PC-3 (cell line): ENCODE measurements at regions not wholly inside any gene's neighbourhood (a gene's known extent, or its start where the extent isn't known, plus 50 kb on each side); places are given as distances from the start of the nearest gene placed in this dataset.
"Not testable (repeated sequence)": the region's sequence is repeated elsewhere in the genome, so short reads cannot be mapped to it uniquely, and the experiment has no call there.

Experiments used
- ATAC-seq: fragments of 200-7000 bp; cut with Tn5 transposase; 2 replicates; pipeline ENCODE4 v1.9.1; 2020; ENCODE audit warnings: mild to moderate bottlenecking, moderate library complexity
- BruUV-seq: library from RNA; stranded (reverse); fragments of 400-500 nt; replicated peaks from 2 replicates; lab custom pipeline; 2021; lab: Mats Ljungman, UMichigan
- CTCF ChIA-PET: fragments of 300-600 bp; sonication (Branson Sonifier 250); formaldehyde crosslinking; loops from one replicate; lab custom pipeline; 2022; ENCODE audit warnings: antibody characterized with exemption; lab: Charles Lee
- POLR2A ChIA-PET: fragments of 300-600 bp; sonication (Branson Sonifier 250); formaldehyde crosslinking; loops from one replicate; lab custom pipeline; 2022; ENCODE audit warnings: antibody characterized with exemption; ENCODE audit not compliant: unreplicated experiment; lab: Charles Lee
- DNase-seq: peaks from one replicate; pipeline ENCODE4 v3.0.0-alpha.2; 2015
- H2AFZ ChIP-seq: fragments of 300-600 bp; sonication (generic); 2 replicates; pipeline ENCODE4 v1.6.0; 2016; ENCODE audit warnings: antibody characterized with exemption, low read length
- H3F3A ChIP-seq: fragments of 300-600 bp; sonication (generic); one replicate; pipeline ENCODE4 v1.6.0; 2017; ENCODE audit warnings: antibody characterized with exemption, low read length, control low read depth, mild to moderate bottlenecking; ENCODE audit not compliant: unreplicated experiment
- H3K27ac ChIP-seq: fragments of 300-600 bp; sonication (generic); 2 replicates; pipeline ENCODE4 v1.5.1; 2016; ENCODE audit warnings: mild to moderate bottlenecking, low read length
- H3K27me3 ChIP-seq: fragments of 300-600 bp; sonication (generic); 2 replicates; pipeline ENCODE4 v1.6.1; 2016; ENCODE audit warnings: low read length, mixed read lengths
- H3K36me3 ChIP-seq: fragments of 300-600 bp; sonication (generic); 2 replicates; pipeline ENCODE4 v1.6.1; 2016; ENCODE audit warnings: low read depth, mixed run types, low read length, mixed read lengths
- H3K4me1 ChIP-seq: fragments of 300-600 bp; sonication (generic); 2 replicates; pipeline ENCODE4 v1.5.1; 2016; ENCODE audit warnings: low read length; ENCODE audit not compliant: insufficient read depth
- H3K4me2 ChIP-seq: fragments of 300-600 bp; sonication (generic); 2 replicates; pipeline ENCODE4 v1.6.0; 2016; ENCODE audit warnings: low read length
- H3K4me3 ChIP-seq: fragments of 300-600 bp; sonication (generic); 2 replicates; pipeline ENCODE4 v1.5.1; 2016; ENCODE audit warnings: mild to moderate bottlenecking, low read length, mixed read lengths
- H3K79me2 ChIP-seq: fragments of 300-600 bp; sonication (generic); 2 replicates; pipeline ENCODE4 v1.6.1; 2017; ENCODE audit warnings: low read length, mixed read lengths
- H3K9ac ChIP-seq: fragments of 300-600 bp; sonication (generic); 2 replicates; pipeline ENCODE4 v1.6.0; 2016; ENCODE audit warnings: mild to moderate bottlenecking, low read length
- H3K9me2 ChIP-seq: fragments of 300-600 bp; sonication (generic); replicated peaks from 2 replicates; pipeline ENCODE4 v1.6.1; 2016; ENCODE audit warnings: mixed run types, low read length, mixed read lengths
- H3K9me3 ChIP-seq: fragments of 300-600 bp; sonication (generic); 2 replicates; pipeline ENCODE4 v1.6.1; 2016; ENCODE audit warnings: low read length, mixed read lengths
- H4K20me1 ChIP-seq: fragments of 300-600 bp; sonication (generic); 2 replicates; pipeline ENCODE4 v1.6.1; 2016; ENCODE audit warnings: low read length, mixed read lengths
- EZH2 ChIP-seq: fragments of 300-600 bp; sonication (generic); IDR thresholded peaks from one replicate; pipeline ENCODE4 v1.6.1; 2017; ENCODE audit warnings: antibody characterized with exemption, mild to moderate bottlenecking, low read length; ENCODE audit not compliant: unreplicated experiment
- EZH2phosphoT487 ChIP-seq: fragments of 300-600 bp; sonication (generic); IDR thresholded peaks from 2 replicates; pipeline ENCODE4 v1.6.1; 2018; ENCODE audit warnings: mild to moderate bottlenecking, antibody characterized with exemption, low read length, borderline replicate concordance
- intact Hi-C: fragments of 100-400 bp; cut with micrococcal nuclease; formaldehyde crosslinking; loops from 2 replicates; pipeline ENCODE4 v1.9.0; 2023
- TF ChIP-seq, protein P1 (sequence below): fragments of 300-600 bp; sonication (generic); conservative IDR thresholded peaks from 2 replicates; pipeline ENCODE4 v1.5.1; 2017; ENCODE audit warnings: antibody characterized with exemption, low read depth, mild to moderate bottlenecking, low read length

DNA sequence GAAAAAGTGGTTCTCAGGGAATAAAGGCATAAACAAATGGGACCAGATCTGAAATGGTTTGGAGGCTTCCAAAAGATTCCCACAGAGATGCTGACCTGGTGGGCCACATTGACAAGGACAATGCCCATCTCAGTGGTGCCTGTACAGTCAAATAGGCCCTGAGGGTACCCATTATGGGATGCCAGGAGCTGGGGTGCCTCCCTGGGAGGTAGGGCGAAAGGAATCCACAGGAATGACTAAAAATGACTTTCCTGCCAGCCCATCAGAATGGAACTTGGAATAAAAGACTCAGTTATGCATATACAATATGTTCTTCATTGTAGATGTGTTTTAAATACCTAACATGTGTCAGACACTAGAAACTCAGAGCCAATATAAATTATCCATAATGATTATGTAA is 248.5 kb downstream of the RNF144A start:
- no TSS peak for BruUV-seq
- no peaks in the 10 kb centered on the region for H3K36me3 ChIP-seq
- no peaks in the 10 kb centered on the region for H3K79me2 ChIP-seq
- H3F3A ChIP-seq: no peaks in the 10 kb centered on the region
- H3K27ac ChIP-seq: no peak overlapping the region
- H3K9me3 ChIP-seq: no peaks in the 10 kb centered on the region
- POLR2A ChIA-PET: no interaction called here
- DNase-seq (peak; percentile 31), ATAC-seq (no peak)
- no peaks in the 10 kb centered on the region; the same call in 1 of the 2 replicates for H3K4me1 ChIP-seq
- intact Hi-C loops: no loop called here
- no peak overlapping the region for H3K9ac ChIP-seq
- no peak overlapping the region for H3K4me2 ChIP-seq
- H2AFZ ChIP-seq: no peak overlapping the region
- H3K4me3 ChIP-seq: no peak overlapping the region
- no peaks in the 10 kb centered on the region for H3K27me3 ChIP-seq
- TF ChIP-seq, protein P1, sequence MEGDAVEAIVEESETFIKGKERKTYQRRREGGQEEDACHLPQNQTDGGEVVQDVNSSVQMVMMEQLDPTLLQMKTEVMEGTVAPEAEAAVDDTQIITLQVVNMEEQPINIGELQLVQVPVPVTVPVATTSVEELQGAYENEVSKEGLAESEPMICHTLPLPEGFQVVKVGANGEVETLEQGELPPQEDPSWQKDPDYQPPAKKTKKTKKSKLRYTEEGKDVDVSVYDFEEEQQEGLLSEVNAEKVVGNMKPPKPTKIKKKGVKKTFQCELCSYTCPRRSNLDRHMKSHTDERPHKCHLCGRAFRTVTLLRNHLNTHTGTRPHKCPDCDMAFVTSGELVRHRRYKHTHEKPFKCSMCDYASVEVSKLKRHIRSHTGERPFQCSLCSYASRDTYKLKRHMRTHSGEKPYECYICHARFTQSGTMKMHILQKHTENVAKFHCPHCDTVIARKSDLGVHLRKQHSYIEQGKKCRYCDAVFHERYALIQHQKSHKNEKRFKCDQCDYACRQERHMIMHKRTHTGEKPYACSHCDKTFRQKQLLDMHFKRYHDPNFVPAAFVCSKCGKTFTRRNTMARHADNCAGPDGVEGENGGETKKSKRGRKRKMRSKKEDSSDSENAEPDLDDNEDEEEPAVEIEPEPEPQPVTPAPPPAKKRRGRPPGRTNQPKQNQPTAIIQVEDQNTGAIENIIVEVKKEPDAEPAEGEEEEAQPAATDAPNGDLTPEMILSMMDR: no peak
- no peak for TF ChIP-seq EZH2
- no peak for TF ChIP-seq EZH2phosphoT487
- CTCF ChIA-PET: no interaction called here
- no peaks in the 10 kb centered on the region for H4K20me1 ChIP-seq
- no peaks in the 10 kb centered on the region for H3K9me2 ChIP-seq

DNA sequence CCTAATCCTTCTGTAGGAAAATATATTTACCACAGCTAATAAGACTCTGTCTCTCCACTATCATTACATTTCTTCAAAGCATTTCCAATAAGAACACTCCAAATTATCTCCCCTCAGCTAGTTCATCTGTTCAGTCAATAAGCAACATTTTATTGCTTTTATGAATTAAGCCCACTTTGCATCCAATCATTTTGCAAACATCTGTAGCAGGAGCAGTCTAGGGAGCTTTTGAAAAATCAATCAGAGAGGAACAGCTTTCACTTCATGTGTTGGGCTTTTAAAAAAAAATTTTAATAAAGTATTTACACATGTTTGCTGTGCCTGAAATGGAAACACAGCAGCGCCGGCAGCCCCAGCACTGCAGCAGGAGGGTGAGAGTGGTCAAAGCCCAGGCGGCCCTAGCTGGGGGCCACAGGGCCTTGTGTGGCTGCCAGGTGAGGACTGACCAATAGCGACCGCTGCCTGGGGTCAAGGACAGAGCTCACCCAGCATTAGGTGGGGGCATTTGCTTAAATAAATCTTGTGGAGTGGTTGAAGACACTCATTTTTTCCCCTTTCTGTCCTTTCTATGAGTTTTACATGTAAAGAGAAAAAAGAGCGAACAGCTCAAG is 250.7 kb downstream of the RNF144A start:
- Histone ChIP-seq H3K4me1 (no peaks in the 10 kb centered on the region; the same call in 1 of the 2 replicates), H3K4me3 (no peak overlapping the region), H3K9me3 (no peaks in the 10 kb centered on the region), H3K36me3 (no peaks in the 10 kb centered on the region), H2AFZ (no peak overlapping the region), H3K4me2 (no peak overlapping the region), H3K9me2 (no peaks in the 10 kb centered on the region), H3K27me3 (no peaks in the 10 kb centered on the region), H3K79me2 (no peaks in the 10 kb centered on the region), H3K9ac (no peak overlapping the region), H4K20me1 (no peaks in the 10 kb centered on the region), H3F3A (no peaks in the 10 kb centered on the region), H3K27ac (no peak overlapping the region)
- intact Hi-C loops: no loop called here
- DNase-seq (no peak), ATAC-seq (no peak)
- no TSS peak for BruUV-seq
- CTCF ChIA-PET: no interaction called here
- TF ChIP-seq EZH2: no peak
- TF ChIP-seq EZH2phosphoT487: no peak
- TF ChIP-seq, protein P1: no peak
- POLR2A ChIA-PET: no interaction called here

DNA sequence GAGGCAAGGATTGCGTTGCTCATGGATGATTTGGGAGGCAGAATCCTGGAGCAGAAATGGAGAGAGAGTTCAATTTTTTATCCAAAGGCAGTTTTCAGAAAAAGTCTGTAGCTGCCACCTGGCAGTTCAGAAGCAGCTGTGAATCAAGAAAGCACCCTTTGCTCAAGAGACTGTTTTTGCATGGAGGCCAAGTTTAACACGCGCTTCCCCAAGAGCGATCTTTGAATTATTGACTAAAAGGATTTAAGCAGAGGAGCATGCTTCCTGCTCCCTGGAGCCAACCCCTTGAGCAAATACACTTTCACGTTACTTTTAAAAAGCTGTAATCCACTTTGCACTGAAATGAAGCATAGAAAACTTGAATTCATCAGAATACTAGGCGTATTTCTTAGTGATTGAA is 252.4 kb downstream of the RNF144A start:
- Histone ChIP-seq H2AFZ (no peak overlapping the region), H3K9ac (no peak overlapping the region), H3K27me3 (no peaks in the 10 kb centered on the region), H3K27ac (no peak overlapping the region), H3K4me2 (no peak overlapping the region), H3K4me3 (no peak overlapping the region), H3K36me3 (no peaks in the 10 kb centered on the region), H3F3A (no peaks in the 10 kb centered on the region), H3K9me3 (no peaks in the 10 kb centered on the region), H3K79me2 (no peaks in the 10 kb centered on the region), H4K20me1 (no peaks in the 10 kb centered on the region), H3K9me2 (no peaks in the 10 kb centered on the region), H3K4me1 (no peaks in the 10 kb centered on the region; the same call in 1 of the 2 replicates)
- POLR2A ChIA-PET: no interaction called here
- CTCF ChIA-PET: no interaction called here
- BruUV-seq: no TSS peak
- intact Hi-C loops: no loop called here
- ATAC-seq (no peak), DNase-seq (no peak)
- TF ChIP-seq EZH2phosphoT487: no peak
- TF ChIP-seq EZH2: no peak
- TF ChIP-seq, protein P1: no peak

DNA sequence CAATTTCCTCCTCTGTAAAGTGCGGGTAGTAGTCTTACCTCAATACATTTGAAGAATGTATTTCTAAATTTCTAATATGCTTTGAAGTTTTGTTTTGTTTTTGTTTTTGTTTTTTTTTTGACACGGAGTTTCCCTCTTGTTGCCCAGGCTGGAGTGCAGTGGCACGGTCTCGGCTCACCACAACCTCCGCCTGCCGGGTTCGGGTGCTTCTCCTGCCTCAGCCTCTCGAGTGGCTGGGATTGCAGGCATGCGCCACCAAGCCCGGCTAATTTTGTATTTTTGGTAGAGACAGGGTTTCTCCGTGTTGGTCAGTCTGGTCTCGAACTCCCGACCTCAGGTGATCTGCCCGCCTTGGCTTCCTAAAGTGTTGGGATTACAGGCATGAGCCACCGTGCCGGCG is 261.8 kb downstream of the RNF144A start:
- ATAC-seq, H2AFZ ChIP-seq, H3K9me2 ChIP-seq, POLR2A ChIA-PET, H3K27me3 ChIP-seq, H3F3A ChIP-seq, BruUV-seq, intact Hi-C loops, H3K9me3 ChIP-seq, H3K4me2 ChIP-seq, H4K20me1 ChIP-seq, CTCF ChIA-PET, H3K9ac ChIP-seq, H3K4me3 ChIP-seq, DNase-seq, H3K27ac ChIP-seq, H3K36me3 ChIP-seq, H3K79me2 ChIP-seq: not testable (repeated sequence)
- H3K4me1 ChIP-seq: peaks cover 15% of the 10 kb centered on the region
